Astrocyte of the cerebellum (primary cell): ENCODE measurements at regions not wholly inside any gene's neighbourhood (a gene's known extent, or its start where the extent isn't known, plus 50 kb on each side); places are given as distances from the start of the nearest gene placed in this dataset.
A peak's percentile ranks its signal among the peaks of the same experiment; 100 is the strongest.

ENCODE experiments used
- DNase-seq: peaks from one replicate; pipeline ENCODE4 v3.0.0-alpha.2; 2011; ENCODE audit warnings: low read depth
- H3K4me3 ChIP-seq: 2 replicates; pipeline ENCODE4 v1.5.1; 2011; ENCODE audit warnings: mild to moderate bottlenecking, low read depth, low read length, moderate library complexity
- in situ Hi-C: cut with HindIII; loops from 2 replicates; pipeline ENCODE4 v1.10.0; 2017; ENCODE audit warnings: low sequenced_read_pairs
- TF ChIP-seq, protein P1 (sequence below): IDR thresholded peaks from 2 replicates; pipeline ENCODE4 v1.5.1; 2012; ENCODE audit warnings: low read length, low read depth, moderate library complexity, mild to moderate bottlenecking; ENCODE audit errors: missing control alignments

- in situ Hi-C loops: no loop called here
- no peak overlapping the region for H3K4me3 ChIP-seq
- TF ChIP-seq, protein P1, sequence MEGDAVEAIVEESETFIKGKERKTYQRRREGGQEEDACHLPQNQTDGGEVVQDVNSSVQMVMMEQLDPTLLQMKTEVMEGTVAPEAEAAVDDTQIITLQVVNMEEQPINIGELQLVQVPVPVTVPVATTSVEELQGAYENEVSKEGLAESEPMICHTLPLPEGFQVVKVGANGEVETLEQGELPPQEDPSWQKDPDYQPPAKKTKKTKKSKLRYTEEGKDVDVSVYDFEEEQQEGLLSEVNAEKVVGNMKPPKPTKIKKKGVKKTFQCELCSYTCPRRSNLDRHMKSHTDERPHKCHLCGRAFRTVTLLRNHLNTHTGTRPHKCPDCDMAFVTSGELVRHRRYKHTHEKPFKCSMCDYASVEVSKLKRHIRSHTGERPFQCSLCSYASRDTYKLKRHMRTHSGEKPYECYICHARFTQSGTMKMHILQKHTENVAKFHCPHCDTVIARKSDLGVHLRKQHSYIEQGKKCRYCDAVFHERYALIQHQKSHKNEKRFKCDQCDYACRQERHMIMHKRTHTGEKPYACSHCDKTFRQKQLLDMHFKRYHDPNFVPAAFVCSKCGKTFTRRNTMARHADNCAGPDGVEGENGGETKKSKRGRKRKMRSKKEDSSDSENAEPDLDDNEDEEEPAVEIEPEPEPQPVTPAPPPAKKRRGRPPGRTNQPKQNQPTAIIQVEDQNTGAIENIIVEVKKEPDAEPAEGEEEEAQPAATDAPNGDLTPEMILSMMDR: no peak
- DNase-seq: no peak
Observed at GRCh38 chrX:45912316-45912715, 632.9 kb downstream of the ZNF674 start.

DNA sequence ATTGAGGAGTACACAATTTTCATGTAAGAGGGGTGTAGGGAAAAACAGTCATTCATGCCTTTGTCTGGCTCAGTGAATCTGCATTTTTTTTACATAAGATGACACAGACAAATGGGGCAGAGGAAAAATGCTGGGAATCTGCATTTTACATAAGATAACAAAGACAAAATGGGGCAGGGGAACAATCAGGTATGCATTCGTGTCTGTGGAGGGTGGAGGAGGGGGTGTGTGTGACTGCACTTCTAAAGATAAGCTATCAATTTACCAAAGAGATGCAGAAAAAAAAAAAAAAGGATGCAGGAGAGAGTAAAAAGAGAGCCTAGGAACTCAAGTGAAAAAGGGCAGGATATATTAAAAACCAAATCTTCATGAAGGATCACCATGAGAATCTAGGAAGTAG, 637.4 kb downstream of the ZNF674 start:
- in situ Hi-C loops: no loop called here
- TF ChIP-seq, protein P1: no peak
- DNase-seq: no peak
- H3K4me3 ChIP-seq: no peak overlapping the region

GRCh38 chrX:45903781-45904201, 641.4 kb downstream of the ZNF674 start:
- TF ChIP-seq, protein P1: no peak
- in situ Hi-C loops: no loop called here
- DNase-seq: no peak
- H3K4me3 ChIP-seq: no peak overlapping the region

- DNase-seq: peak; percentile 73
- in situ Hi-C loops: no loop called here
- TF ChIP-seq, protein P1: no peak
- H3K4me3 ChIP-seq: no peak overlapping the region
Observed at GRCh38 chrX:45900766-45901615, 644.2 kb downstream of the ZNF674 start.

DNA sequence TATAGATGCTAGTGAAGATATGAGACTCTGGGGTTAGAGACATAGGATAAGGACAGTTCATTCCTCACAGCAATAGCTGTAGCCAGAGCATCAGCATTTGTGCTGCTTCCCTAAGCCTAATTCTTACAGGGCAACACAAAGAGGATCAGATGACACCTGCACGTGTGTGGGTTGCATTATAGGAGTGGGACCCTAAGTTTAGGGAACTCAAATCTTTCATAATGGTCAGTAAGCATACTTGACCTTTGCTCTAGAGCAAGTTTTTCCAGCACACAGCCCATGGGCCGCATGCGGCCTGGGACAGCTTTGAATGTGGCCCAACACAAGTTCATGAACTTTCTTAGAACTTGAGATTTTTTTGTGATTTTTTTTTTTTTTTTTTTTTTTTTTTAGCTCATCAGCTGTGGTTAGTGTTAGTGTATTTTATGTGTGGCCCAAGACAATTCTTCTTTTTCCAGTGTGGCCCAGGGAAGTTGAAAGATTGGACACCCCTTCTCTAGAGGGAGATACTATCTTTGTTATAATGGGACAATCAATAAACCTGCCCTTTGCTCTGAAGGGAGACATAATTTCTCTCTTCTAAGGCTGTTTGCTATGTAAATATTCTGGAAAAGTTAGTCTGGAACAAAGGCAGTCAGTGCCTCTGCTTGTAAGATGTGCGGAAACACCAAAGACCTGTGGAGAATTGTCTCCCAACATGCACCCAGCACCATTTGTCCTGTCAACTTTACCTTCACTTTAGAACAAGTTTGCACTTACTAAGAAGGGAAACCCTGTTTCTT, 650.2 kb downstream of the ZNF674 start:
- TF ChIP-seq, protein P1: no peak
- DNase-seq: no peak
- in situ Hi-C loops: no loop called here
- H3K4me3 ChIP-seq: no peak overlapping the region

GRCh38 chrX:45889471-45889870, 655.8 kb downstream of the ZNF674 start:
- in situ Hi-C loops: no loop called here
- DNase-seq: no peak
- TF ChIP-seq, protein P1: no peak
- no peak overlapping the region for H3K4me3 ChIP-seq
